ENCODE measurements at regions not wholly inside any gene's neighbourhood (a gene's known extent, or its start where the extent isn't known, plus 50 kb on each side); places are given as distances from the start of the nearest gene placed in this dataset.

- TF ChIP-seq YY1 (IDR thresholded peaks at IDR 0.05; ENCODE audit: insufficient read depth, insufficient read length): no peak
- no peak for TF ChIP-seq ZNF274 (IDR thresholded peaks at IDR 0.05; ENCODE audit: low read depth, low read length)
- TF ChIP-seq SUZ12 (IDR thresholded peaks at IDR 0.05; ENCODE audit: extremely low read depth, insufficient read depth, insufficient read length): no peak
- no peaks in the 10 kb centered on the region for H3K4me1 ChIP-seq (ENCODE audit: insufficient read depth, insufficient read length)
- no peaks in the 10 kb centered on the region for H3K9me3 ChIP-seq (ENCODE audit: insufficient read depth, low read length)
- no peak overlapping the region for H3K9ac ChIP-seq (ENCODE audit: insufficient read length, low read depth)
- H3K4me3 ChIP-seq (ENCODE audit: insufficient read length, low read depth): no peak overlapping the region
- no peaks in the 10 kb centered on the region for H3K27me3 ChIP-seq (ENCODE audit: insufficient read depth, insufficient read length)
- no peaks in the 10 kb centered on the region for H3K36me3 ChIP-seq (ENCODE audit: insufficient read depth, insufficient read length, low read length)
- no peak for DNase-seq (ENCODE audit: low read depth, low spot score)
Observed at GRCh38 chr6:145294942-145295341, 440.4 kb downstream of the EPM2A start.

GRCh38 chr6:145295746-145296145, 439.6 kb downstream of the EPM2A start:
- Histone ChIP-seq H3K9ac (ENCODE audit: insufficient read length, low read depth) (no peak overlapping the region), H3K27me3 (ENCODE audit: insufficient read depth, insufficient read length) (no peaks in the 10 kb centered on the region), H3K36me3 (ENCODE audit: insufficient read depth, insufficient read length, low read length) (no peaks in the 10 kb centered on the region), H3K9me3 (ENCODE audit: insufficient read depth, low read length) (no peaks in the 10 kb centered on the region), H3K4me1 (ENCODE audit: insufficient read depth, insufficient read length) (no peaks in the 10 kb centered on the region), H3K4me3 (ENCODE audit: insufficient read length, low read depth) (no peak overlapping the region)
- TF ChIP-seq SUZ12 (IDR thresholded peaks at IDR 0.05; ENCODE audit: extremely low read depth, insufficient read depth, insufficient read length): no peak
- DNase-seq (ENCODE audit: low read depth, low spot score): no peak

DNA sequence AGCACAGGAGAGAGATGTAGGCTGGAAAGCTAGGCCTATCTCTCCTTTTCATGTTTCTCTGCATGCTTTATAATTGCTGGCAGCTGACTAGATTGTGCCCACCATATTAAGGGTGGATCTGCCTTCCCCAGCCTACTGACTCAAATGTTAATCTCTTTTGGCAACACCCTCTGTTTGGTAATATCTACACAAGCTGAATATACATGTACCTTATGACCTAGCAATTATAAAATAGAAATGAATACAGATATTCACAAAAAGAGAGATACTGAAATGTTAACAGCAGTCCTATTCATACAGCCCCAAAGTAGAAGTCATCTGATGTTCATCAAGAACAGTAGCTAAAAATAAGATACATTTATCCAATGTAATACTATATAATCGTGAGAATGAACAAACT, 429.6 kb downstream of the EPM2A start:
- Histone ChIP-seq H3K4me1 (ENCODE audit: insufficient read depth, insufficient read length) (no peaks in the 10 kb centered on the region), H3K9ac (ENCODE audit: insufficient read length, low read depth) (no peak overlapping the region), H3K9me3 (ENCODE audit: insufficient read depth, low read length) (no peaks in the 10 kb centered on the region), H3K4me3 (ENCODE audit: insufficient read length, low read depth) (no peak overlapping the region), H3K27me3 (ENCODE audit: insufficient read depth, insufficient read length) (no peaks in the 10 kb centered on the region), H3K36me3 (ENCODE audit: insufficient read depth, insufficient read length, low read length) (no peaks in the 10 kb centered on the region)
- TF ChIP-seq YY1 (IDR thresholded peaks at IDR 0.05; ENCODE audit: insufficient read depth, insufficient read length): no peak
- DNase-seq (ENCODE audit: low read depth, low spot score): no peak

DNA sequence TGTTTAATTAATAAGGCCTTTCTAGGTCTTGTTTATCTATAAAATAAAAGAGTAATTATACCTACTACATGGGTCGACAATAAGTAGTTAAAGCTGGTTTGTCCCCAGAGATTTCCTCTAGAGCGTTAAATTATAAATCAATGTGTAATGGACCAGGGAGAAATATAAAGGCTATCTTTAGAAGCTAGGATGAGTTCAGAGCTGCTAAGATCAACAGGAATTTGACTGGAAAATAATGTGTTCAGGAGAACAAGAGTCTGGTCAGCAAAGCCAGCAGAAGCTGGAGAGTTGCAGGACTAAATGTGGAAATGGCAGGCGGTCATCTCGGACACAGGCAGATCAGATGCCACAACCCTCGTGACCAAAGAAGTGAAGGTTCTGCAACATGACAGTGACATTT, 428.8 kb downstream of the EPM2A start:
- Histone ChIP-seq H3K9me3 (ENCODE audit: insufficient read depth, low read length) (no peaks in the 10 kb centered on the region), H3K4me1 (ENCODE audit: insufficient read depth, insufficient read length) (no peaks in the 10 kb centered on the region), H3K4me3 (ENCODE audit: insufficient read length, low read depth) (no peak overlapping the region), H3K36me3 (ENCODE audit: insufficient read depth, insufficient read length, low read length) (no peaks in the 10 kb centered on the region), H3K27me3 (ENCODE audit: insufficient read depth, insufficient read length) (no peaks in the 10 kb centered on the region), H3K9ac (ENCODE audit: insufficient read length, low read depth) (no peak overlapping the region)
- no peak for DNase-seq (ENCODE audit: low read depth, low spot score)
- TF ChIP-seq ZNF274 (IDR thresholded peaks at IDR 0.05; ENCODE audit: low read depth, low read length) (no peak), SUZ12 (IDR thresholded peaks at IDR 0.05; ENCODE audit: extremely low read depth, insufficient read depth, insufficient read length) (no peak), YY1 (IDR thresholded peaks at IDR 0.05; ENCODE audit: insufficient read depth, insufficient read length) (no peak)

- no peaks in the 10 kb centered on the region for H3K9me3 ChIP-seq (ENCODE audit: insufficient read depth, low read length)
- DNase-seq (ENCODE audit: low read depth, low spot score): no peak
- H3K4me1 ChIP-seq (ENCODE audit: insufficient read depth, insufficient read length): no peaks in the 10 kb centered on the region
- H3K36me3 ChIP-seq (ENCODE audit: insufficient read depth, insufficient read length, low read length): no peaks in the 10 kb centered on the region
- H3K4me3 ChIP-seq (ENCODE audit: insufficient read length, low read depth): no peak overlapping the region
- no peak overlapping the region for H3K9ac ChIP-seq (ENCODE audit: insufficient read length, low read depth)
- no peaks in the 10 kb centered on the region for H3K27me3 ChIP-seq (ENCODE audit: insufficient read depth, insufficient read length)
- TF ChIP-seq YY1 (IDR thresholded peaks at IDR 0.05; ENCODE audit: insufficient read depth, insufficient read length) (no peak), SUZ12 (IDR thresholded peaks at IDR 0.05; ENCODE audit: extremely low read depth, insufficient read depth, insufficient read length) (no peak), ZNF274 (IDR thresholded peaks at IDR 0.05; ENCODE audit: low read depth, low read length) (no peak)
Observed at GRCh38 chr6:145309842-145310535, 425.3 kb downstream of the EPM2A start.

GRCh38 chr6:145312481-145312880, 422.8 kb downstream of the EPM2A start:
- Histone ChIP-seq H3K4me1 (ENCODE audit: insufficient read depth, insufficient read length) (no peaks in the 10 kb centered on the region), H3K9me3 (ENCODE audit: insufficient read depth, low read length) (no peaks in the 10 kb centered on the region), H3K4me3 (ENCODE audit: insufficient read length, low read depth) (no peak overlapping the region), H3K27me3 (ENCODE audit: insufficient read depth, insufficient read length) (no peaks in the 10 kb centered on the region), H3K9ac (ENCODE audit: insufficient read length, low read depth) (no peak overlapping the region), H3K36me3 (ENCODE audit: insufficient read depth, insufficient read length, low read length) (no peaks in the 10 kb centered on the region)
- no peak for DNase-seq (ENCODE audit: low read depth, low spot score)
- TF ChIP-seq SUZ12 (IDR thresholded peaks at IDR 0.05; ENCODE audit: extremely low read depth, insufficient read depth, insufficient read length): no peak
- TF ChIP-seq ZNF274 (IDR thresholded peaks at IDR 0.05; ENCODE audit: low read depth, low read length): no peak
- no peak for TF ChIP-seq YY1 (IDR thresholded peaks at IDR 0.05; ENCODE audit: insufficient read depth, insufficient read length)

GRCh38 chr6:145313041-145313855, 422.1 kb downstream of the EPM2A start:
- Histone ChIP-seq H3K27me3 (ENCODE audit: insufficient read depth, insufficient read length) (no peaks in the 10 kb centered on the region), H3K4me3 (ENCODE audit: insufficient read length, low read depth) (no peak overlapping the region), H3K4me1 (ENCODE audit: insufficient read depth, insufficient read length) (no peaks in the 10 kb centered on the region), H3K9me3 (ENCODE audit: insufficient read depth, low read length) (no peaks in the 10 kb centered on the region), H3K9ac (ENCODE audit: insufficient read length, low read depth) (no peak overlapping the region), H3K36me3 (ENCODE audit: insufficient read depth, insufficient read length, low read length) (no peaks in the 10 kb centered on the region)
- no peak for DNase-seq (ENCODE audit: low read depth, low spot score)
- TF ChIP-seq SUZ12 (IDR thresholded peaks at IDR 0.05; ENCODE audit: extremely low read depth, insufficient read depth, insufficient read length) (no peak), ZNF274 (IDR thresholded peaks at IDR 0.05; ENCODE audit: low read depth, low read length) (no peak), YY1 (IDR thresholded peaks at IDR 0.05; ENCODE audit: insufficient read depth, insufficient read length) (no peak)

Data from NT2/D1 (cell line).